Sigmoid colon (tissue), 4 donors: ENCODE measurements at regions not wholly inside any gene's neighbourhood (a gene's known extent, or its start where the extent isn't known, plus 50 kb on each side); places are given as distances from the start of the nearest gene placed in this dataset.

ENCODE experiments used
- CTCF ChIP-seq, 4 experiments: fragments of 450-650 bp in 3 of 4; fragments of 200-600 bp in 1 of 4; IDR thresholded peaks; one replicate each; pipeline ENCODE4 v1.5.1; 2016 to 2019; ENCODE audit warnings: antibody characterized with exemption in 4 of 4, mild to moderate bottlenecking in 3 of 4, moderate library complexity in 2 of 4
- EP300 ChIP-seq, 4 donors: sonication (generic); formaldehyde crosslinking; IDR thresholded peaks; one replicate each; pipeline ENCODE4 v1.6.1; 2017; ENCODE audit warnings: antibody characterized with exemption in 4 of 4
- POLR2A ChIP-seq, 2 donors: fragments of 450-650 bp; IDR thresholded peaks; one replicate each; pipeline ENCODE4 v1.6.1; 2016; ENCODE audit warnings: antibody characterized with exemption in 2 of 2, mild to moderate bottlenecking in 2 of 2, moderate library complexity in 2 of 2
- POLR2AphosphoS5 ChIP-seq, 4 donors: sonication (generic); formaldehyde crosslinking; IDR thresholded peaks; one replicate each; pipeline ENCODE4 v1.6.1; 2017; ENCODE audit warnings: antibody characterized with exemption in 4 of 4

- no peak for TF ChIP-seq CTCF (IDR thresholded peaks at IDR 0.05)
- no peak for TF ChIP-seq POLR2AphosphoS5 (IDR thresholded peaks at IDR 0.05)
- no peak for TF ChIP-seq EP300 (IDR thresholded peaks at IDR 0.05)
- TF ChIP-seq POLR2A (IDR thresholded peaks at IDR 0.05): no peak
These were observed 128.4 kb upstream of the CREB1 start for GRCh38 chr2:207401338-207401737.
